ENCODE measurements at regions not wholly inside any gene's neighbourhood (a gene's known extent, or its start where the extent isn't known, plus 50 kb on each side); places are given as distances from the start of the nearest gene placed in this dataset.

- DNase-seq (ENCODE audit: low read depth in 2 of 2), result no peak
These were observed 644.9 kb downstream of the CCDC171 start for GRCh38 chr9:16197578-16198370.

GRCh38 chr9:16198996-16199395 lies 646.2 kb downstream of the CCDC171 start:
- DNase-seq (ENCODE audit: low read depth in 2 of 2), result no peak

- DNase-seq (ENCODE audit: low read depth in 2 of 2), result no peak
These were observed 649.4 kb downstream of the CCDC171 start for GRCh38 chr9:16202221-16202620.

- DNase-seq (ENCODE audit: low read depth in 2 of 2), result no peak
These were observed 650.3 kb downstream of the CCDC171 start for GRCh38 chr9:16202914-16203728.

- DNase-seq (ENCODE audit: low read depth in 2 of 2), result no peak
These were observed 651.1 kb downstream of the CCDC171 start for GRCh38 chr9:16203729-16204573.

- no peak for DNase-seq (ENCODE audit: low read depth in 2 of 2)
These were observed 652.6 kb downstream of the CCDC171 start for GRCh38 chr9:16205455-16205854.

- DNase-seq (ENCODE audit: low read depth in 2 of 2), result no peak
These were observed 653.7 kb downstream of the CCDC171 start for GRCh38 chr9:16206518-16206917.

GRCh38 chr9:16207161-16207560 lies 654.3 kb downstream of the CCDC171 start:
- DNase-seq (ENCODE audit: low read depth in 2 of 2), result no peak

GRCh38 chr9:16210440-16210839 lies 657.6 kb downstream of the CCDC171 start:
- DNase-seq (ENCODE audit: low read depth in 2 of 2), result no peak

- no peak for DNase-seq (ENCODE audit: low read depth in 2 of 2)
These were observed 658.5 kb downstream of the BNC2 start for GRCh38 chr9:16211946-16212345.

GRCh38 chr9:16213781-16214515 lies 656.5 kb downstream of the BNC2 start:
- no peak for DNase-seq (ENCODE audit: low read depth in 2 of 2)

GRCh38 chr9:16214677-16215352 lies 655.7 kb downstream of the BNC2 start:
- DNase-seq (ENCODE audit: low read depth in 2 of 2), result no peak

- no peak for DNase-seq (ENCODE audit: low read depth in 2 of 2)
These were observed 655.2 kb downstream of the BNC2 start for GRCh38 chr9:16215353-16215680.

- no peak for DNase-seq (ENCODE audit: low read depth in 2 of 2)
These were observed 652.3 kb downstream of the BNC2 start for GRCh38 chr9:16217943-16218701.

GRCh38 chr9:16221366-16221765 lies 649.1 kb downstream of the BNC2 start:
- no peak for DNase-seq (ENCODE audit: low read depth in 2 of 2)

GRCh38 chr9:16221822-16222547 lies 648.5 kb downstream of the BNC2 start:
- no peak for DNase-seq (ENCODE audit: low read depth in 2 of 2)

- DNase-seq (ENCODE audit: low read depth in 2 of 2), result no peak
These were observed 647.2 kb downstream of the BNC2 start for GRCh38 chr9:16223074-16223871.

GRCh38 chr9:16230731-16231130 lies 639.7 kb downstream of the BNC2 start:
- no peak for DNase-seq (ENCODE audit: low read depth in 2 of 2)

GRCh38 chr9:16236311-16236710 lies 634.2 kb downstream of the BNC2 start:
- DNase-seq (ENCODE audit: low read depth in 2 of 2), result no peak

Data from stimulated activated CD4-positive, alpha-beta T cell treated with anti-CD3 and anti-CD28 coated beads, Interleukin-12 subunit alpha, Interleukin-12 subunit beta, amount 100 ng/mL, for 24 hours (primary cell).